ENCODE measurements at regions not wholly inside any gene's neighbourhood (a gene's known extent, or its start where the extent isn't known, plus 50 kb on each side); places are given as distances from the start of the nearest gene placed in this dataset.

DNA sequence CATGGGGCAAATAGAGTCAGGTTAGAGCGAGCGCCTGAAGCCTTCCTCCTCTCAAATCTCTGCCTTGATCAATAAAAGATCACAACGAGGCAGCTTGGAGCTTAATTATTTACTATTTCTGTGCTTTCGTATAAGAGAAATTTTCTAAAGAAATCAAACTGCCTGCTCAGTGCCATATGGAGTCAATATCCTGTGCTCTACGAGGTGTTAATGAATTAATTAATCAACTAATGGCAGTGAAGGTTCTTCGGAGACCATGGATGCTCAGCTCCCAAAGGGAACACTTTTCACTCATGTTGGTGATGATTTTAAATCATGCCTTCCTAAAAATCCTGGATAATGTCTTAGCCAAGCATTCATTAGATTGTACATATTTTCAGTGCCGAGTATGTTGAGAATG, 153.5 kb upstream of the PPP2R3A start:
- Histone ChIP-seq H3K27ac (no peak overlapping the region), H3K4me1 (no peaks in the 10 kb centered on the region), H3K27me3 (no peaks in the 10 kb centered on the region), H3K9me3 (no peaks in the 10 kb centered on the region), H3K4me3 (no peak overlapping the region), H3K36me3 (no peaks in the 10 kb centered on the region)
- TF ChIP-seq, protein P1, sequence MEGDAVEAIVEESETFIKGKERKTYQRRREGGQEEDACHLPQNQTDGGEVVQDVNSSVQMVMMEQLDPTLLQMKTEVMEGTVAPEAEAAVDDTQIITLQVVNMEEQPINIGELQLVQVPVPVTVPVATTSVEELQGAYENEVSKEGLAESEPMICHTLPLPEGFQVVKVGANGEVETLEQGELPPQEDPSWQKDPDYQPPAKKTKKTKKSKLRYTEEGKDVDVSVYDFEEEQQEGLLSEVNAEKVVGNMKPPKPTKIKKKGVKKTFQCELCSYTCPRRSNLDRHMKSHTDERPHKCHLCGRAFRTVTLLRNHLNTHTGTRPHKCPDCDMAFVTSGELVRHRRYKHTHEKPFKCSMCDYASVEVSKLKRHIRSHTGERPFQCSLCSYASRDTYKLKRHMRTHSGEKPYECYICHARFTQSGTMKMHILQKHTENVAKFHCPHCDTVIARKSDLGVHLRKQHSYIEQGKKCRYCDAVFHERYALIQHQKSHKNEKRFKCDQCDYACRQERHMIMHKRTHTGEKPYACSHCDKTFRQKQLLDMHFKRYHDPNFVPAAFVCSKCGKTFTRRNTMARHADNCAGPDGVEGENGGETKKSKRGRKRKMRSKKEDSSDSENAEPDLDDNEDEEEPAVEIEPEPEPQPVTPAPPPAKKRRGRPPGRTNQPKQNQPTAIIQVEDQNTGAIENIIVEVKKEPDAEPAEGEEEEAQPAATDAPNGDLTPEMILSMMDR (IDR thresholded peaks at IDR 0.05) = no peak
- DNase-seq (ENCODE audit: low spot score) = no peak

DNA sequence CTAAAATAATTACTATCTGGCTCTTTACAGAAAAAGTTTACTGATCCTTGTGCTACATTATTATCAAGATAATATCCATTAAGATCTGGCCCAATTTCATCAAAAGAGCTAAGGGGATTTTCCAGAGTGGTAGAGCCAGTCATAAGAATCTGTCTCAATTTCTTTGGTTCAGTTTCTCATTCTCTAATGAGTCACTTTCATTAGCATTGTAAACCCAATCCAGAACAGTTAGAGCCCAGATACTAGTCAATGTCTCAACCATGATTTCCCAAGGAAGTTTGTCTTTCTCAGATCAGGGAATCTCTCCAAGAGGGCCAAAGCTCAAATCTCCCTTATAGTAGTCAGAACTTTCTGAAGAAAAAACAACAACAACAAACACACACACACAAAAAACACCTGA, 131.1 kb upstream of the PPP2R3A start:
- no peak overlapping the region for H3K4me3 ChIP-seq
- H3K4me1 ChIP-seq = no peaks in the 10 kb centered on the region
- DNase-seq (ENCODE audit: low spot score) = no peak
- H3K27me3 ChIP-seq = no peaks in the 10 kb centered on the region
- no peaks in the 10 kb centered on the region for H3K36me3 ChIP-seq
- H3K27ac ChIP-seq = no peak overlapping the region
- H3K9me3 ChIP-seq = no peaks in the 10 kb centered on the region
- TF ChIP-seq, protein P1 (IDR thresholded peaks at IDR 0.05) = no peak

DNA sequence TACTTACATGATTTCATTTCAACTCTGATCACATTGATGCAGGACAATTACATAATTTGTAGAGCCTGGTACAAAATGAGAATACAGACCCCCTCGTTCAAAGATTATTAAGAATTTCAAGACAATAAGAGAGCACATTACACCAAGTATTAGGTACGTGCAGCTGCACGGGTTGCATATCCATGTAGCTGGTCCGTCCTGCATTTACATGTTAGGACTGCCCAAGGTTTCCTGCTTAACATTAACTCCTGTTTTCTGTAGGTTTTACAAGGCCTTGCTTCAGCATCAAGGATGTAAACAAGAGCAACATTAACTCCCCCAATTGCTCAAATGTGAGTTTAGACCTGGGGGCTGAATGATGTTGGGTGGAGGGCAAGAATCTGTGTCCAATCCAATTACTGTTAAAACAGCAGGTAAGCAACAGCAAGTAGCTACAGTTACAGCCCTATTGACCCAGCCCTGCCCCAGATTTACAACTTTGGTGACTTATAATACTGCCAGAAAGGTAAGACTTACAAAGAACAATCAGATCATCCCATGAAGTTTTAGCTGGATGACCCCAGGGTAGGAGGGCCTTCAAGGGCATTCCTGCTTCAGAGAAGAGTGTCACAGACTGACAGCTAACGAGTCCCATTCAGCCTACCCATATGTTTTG, 127.4 kb upstream of the PPP2R3A start:
- Histone ChIP-seq H3K27me3 (no peaks in the 10 kb centered on the region), H3K4me1 (no peaks in the 10 kb centered on the region), H3K27ac (no peak overlapping the region), H3K4me3 (no peak overlapping the region), H3K9me3 (no peaks in the 10 kb centered on the region), H3K36me3 (no peaks in the 10 kb centered on the region)
- TF ChIP-seq, protein P1 (IDR thresholded peaks at IDR 0.05) = no peak
- DNase-seq (ENCODE audit: low spot score) = no peak

DNA sequence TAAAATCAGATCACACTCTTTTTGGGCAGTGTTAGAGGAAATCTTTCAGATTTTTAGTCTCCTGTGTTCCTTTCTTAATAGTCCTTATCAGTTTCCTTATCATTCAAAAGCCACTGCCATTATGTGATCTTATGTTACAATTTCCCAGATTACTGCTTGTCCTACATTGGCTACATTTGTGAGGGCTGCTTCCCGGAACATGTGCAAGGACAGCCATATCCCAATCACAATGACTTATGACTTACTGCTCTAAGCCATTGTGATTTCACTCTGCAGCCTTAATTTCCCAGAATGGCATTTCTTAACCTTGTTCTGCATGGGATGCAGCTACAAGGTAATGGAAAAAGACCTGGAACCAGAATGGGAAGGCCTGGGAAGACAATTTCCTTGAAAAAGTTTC, 125.1 kb upstream of the PPP2R3A start:
- Histone ChIP-seq H3K9me3 (no peaks in the 10 kb centered on the region), H3K36me3 (no peaks in the 10 kb centered on the region), H3K27ac (no peak overlapping the region), H3K4me1 (no peaks in the 10 kb centered on the region), H3K4me3 (no peak overlapping the region), H3K27me3 (no peaks in the 10 kb centered on the region)
- TF ChIP-seq, protein P1 (IDR thresholded peaks at IDR 0.05) = no peak
- DNase-seq (ENCODE audit: low spot score) = no peak

DNA sequence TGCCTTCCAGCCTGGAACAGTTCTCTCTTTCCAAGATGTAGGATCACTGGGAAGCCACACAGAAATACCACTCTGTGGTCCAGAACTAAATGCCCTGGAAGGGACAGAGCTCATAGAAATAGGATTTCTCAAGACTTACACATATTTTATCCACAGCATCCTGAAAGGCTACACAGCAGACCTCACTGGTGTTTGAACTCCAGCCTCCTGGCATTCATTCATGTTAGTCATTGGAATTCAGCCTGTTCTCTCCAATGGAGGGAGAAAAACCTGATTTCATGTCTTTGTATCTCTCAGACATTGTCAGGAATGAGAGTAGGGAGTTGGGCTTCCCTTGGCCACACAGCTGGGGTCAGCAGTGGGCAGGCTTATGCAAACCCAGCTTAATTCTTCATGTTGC, 121.1 kb upstream of the PPP2R3A start:
- TF ChIP-seq, protein P1 (IDR thresholded peaks at IDR 0.05) = no peak
- no peaks in the 10 kb centered on the region for H3K9me3 ChIP-seq
- no peak for DNase-seq (ENCODE audit: low spot score)
- H3K27ac ChIP-seq = no peak overlapping the region
- H3K4me1 ChIP-seq = no peaks in the 10 kb centered on the region
- no peaks in the 10 kb centered on the region for H3K36me3 ChIP-seq
- H3K4me3 ChIP-seq = no peak overlapping the region
- no peaks in the 10 kb centered on the region for H3K27me3 ChIP-seq

DNA sequence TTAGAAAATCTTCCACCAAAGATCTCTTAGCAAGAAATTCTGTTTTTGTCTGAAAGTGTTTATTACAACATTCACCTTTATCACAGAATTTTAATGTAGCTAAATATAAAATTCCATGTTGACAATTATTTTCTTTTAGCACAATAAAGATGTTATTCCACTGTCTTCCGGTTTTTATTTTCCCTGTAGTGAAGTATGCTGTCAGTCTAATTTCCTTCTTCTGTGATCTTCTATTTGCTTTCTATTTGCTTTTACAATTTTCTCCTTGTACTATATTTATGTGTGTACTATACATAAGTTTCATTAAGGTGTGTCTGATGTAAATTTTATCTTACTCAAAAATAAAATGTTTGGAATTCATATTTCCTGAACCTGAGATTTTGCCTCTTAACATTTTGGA, 117.5 kb upstream of the PPP2R3A start:
- Histone ChIP-seq H3K27ac (no peak overlapping the region), H3K36me3 (no peaks in the 10 kb centered on the region), H3K27me3 (no peaks in the 10 kb centered on the region), H3K9me3 (no peaks in the 10 kb centered on the region), H3K4me1 (no peaks in the 10 kb centered on the region), H3K4me3 (no peak overlapping the region)
- TF ChIP-seq, protein P1 (IDR thresholded peaks at IDR 0.05) = no peak
- DNase-seq (ENCODE audit: low spot score) = no peak

All from right atrium auricular region (tissue), 2 donors.